MCF 10A (cell line): ENCODE measurements at regions not wholly inside any gene's neighbourhood (a gene's known extent, or its start where the extent isn't known, plus 50 kb on each side); places are given as distances from the start of the nearest gene placed in this dataset.

Experiments used
- BruUV-seq: library from RNA; stranded (reverse); fragments of 400-500 nt; replicated peaks from 2 replicates; lab custom pipeline; 2021; lab: Mats Ljungman, UMichigan
- CTCF ChIA-PET: fragments of 300-600 bp; sonication (Branson Sonifier 250); formaldehyde crosslinking; extraction: SDS; loops from one replicate; lab custom pipeline; 2021; ENCODE audit warnings: antibody characterized with exemption, inconsistent platforms; lab: Yijun Ruan, JAX
- POLR2A ChIA-PET: fragments of 300-600, 350-650 bp; sonication (Branson Sonifier 250); formaldehyde crosslinking; extraction: SDS; loops from one replicate; lab custom pipeline; 2020; ENCODE audit warnings: antibody characterized with exemption, inconsistent platforms; lab: Yijun Ruan, JAX
- DNase-seq: peaks from one replicate; pipeline ENCODE4 v3.0.0-alpha.2; 2018; ENCODE audit not compliant: unreplicated experiment
- H3K27ac Mint-ChIP-seq: one replicate; pipeline ENCODE4 v1.8.0; 2022; ENCODE audit warnings: mild to moderate bottlenecking, low read depth, mixed read lengths; ENCODE audit not compliant: unreplicated experiment
- H3K27me3 Mint-ChIP-seq: one replicate; pipeline ENCODE4 v1.8.0; 2022; ENCODE audit warnings: mixed read lengths; ENCODE audit not compliant: insufficient read depth, unreplicated experiment
- H3K36me3 Mint-ChIP-seq: one replicate; pipeline ENCODE4 v1.8.0; 2022; ENCODE audit warnings: mild to moderate bottlenecking, moderate library complexity, mixed read lengths; ENCODE audit not compliant: insufficient read depth, unreplicated experiment
- H3K4me1 Mint-ChIP-seq: one replicate; pipeline ENCODE4 v1.8.0; 2022; ENCODE audit warnings: mixed read lengths; ENCODE audit not compliant: insufficient read depth, unreplicated experiment
- H3K4me3 Mint-ChIP-seq: one replicate; pipeline ENCODE4 v1.8.0; 2022; ENCODE audit warnings: mild to moderate bottlenecking, moderate library complexity, mixed read lengths; ENCODE audit not compliant: unreplicated experiment
- H3K9me3 Mint-ChIP-seq: one replicate; pipeline ENCODE4 v1.8.0; 2022; ENCODE audit warnings: mixed read lengths; ENCODE audit not compliant: unreplicated experiment
- intact Hi-C: fragments of 100-400 bp; cut with micrococcal nuclease; formaldehyde crosslinking; loops from 2 replicates; pipeline ENCODE4 v1.14.1; 2022
- TF ChIP-seq, protein P1 (sequence below): fragments of 200-600 bp; IDR thresholded peaks from one replicate; pipeline ENCODE4 v1.8.0; 2022; ENCODE audit warnings: antibody characterized with exemption, mild to moderate bottlenecking; ENCODE audit not compliant: unreplicated experiment

DNA sequence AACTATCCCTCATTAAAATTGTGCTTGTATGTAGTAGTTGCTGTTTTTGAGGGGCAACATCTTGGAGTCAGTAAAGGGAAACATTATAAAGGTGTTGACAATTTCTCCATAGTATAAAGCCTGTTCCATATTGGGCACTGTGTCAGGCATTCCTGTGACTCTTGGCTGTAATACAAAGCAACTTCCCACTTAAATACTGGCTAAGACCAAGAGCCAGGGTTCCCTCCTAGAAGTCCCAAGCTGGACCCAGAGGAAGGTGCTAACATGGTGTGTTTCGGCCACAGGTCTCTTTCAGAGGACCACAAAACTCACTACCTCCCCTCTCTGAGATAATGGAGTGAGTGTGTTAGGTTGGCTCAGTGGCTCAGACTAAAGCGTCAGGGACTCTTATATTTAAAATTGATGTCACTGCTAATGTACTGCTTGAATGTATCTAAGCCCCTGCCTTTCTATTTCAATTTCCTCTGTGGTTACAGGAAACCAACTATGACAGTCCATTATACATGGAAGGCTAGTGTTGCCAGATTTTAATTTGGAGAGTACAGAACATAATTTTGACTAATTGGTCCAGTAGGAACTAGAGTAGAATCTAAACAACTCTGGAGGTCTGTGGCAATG lies 74.7 kb upstream of the RGL1 start:
- no peak overlapping the region for H3K27ac Mint-ChIP-seq
- POLR2A ChIA-PET = interaction anchor here (0.6 kb wide), 1 partner anchor 54 kb away, joined by 3 read pairs; no protein-coding TSS in a partner anchor

GRCh38 chr1:183726825-183727224 lies 73.7 kb upstream of the APOBEC4 start:
- CTCF ChIA-PET = no interaction called here
- intact Hi-C loops = no loop called here
- H3K4me1 Mint-ChIP-seq = no peaks in the 10 kb centered on the region
- no peak overlapping the region for H3K4me3 Mint-ChIP-seq
- no peaks in the 10 kb centered on the region for H3K36me3 Mint-ChIP-seq
- H3K27me3 Mint-ChIP-seq = no peaks in the 10 kb centered on the region
- POLR2A ChIA-PET = no interaction called here
- no TSS peak for BruUV-seq
- TF ChIP-seq, protein P1, sequence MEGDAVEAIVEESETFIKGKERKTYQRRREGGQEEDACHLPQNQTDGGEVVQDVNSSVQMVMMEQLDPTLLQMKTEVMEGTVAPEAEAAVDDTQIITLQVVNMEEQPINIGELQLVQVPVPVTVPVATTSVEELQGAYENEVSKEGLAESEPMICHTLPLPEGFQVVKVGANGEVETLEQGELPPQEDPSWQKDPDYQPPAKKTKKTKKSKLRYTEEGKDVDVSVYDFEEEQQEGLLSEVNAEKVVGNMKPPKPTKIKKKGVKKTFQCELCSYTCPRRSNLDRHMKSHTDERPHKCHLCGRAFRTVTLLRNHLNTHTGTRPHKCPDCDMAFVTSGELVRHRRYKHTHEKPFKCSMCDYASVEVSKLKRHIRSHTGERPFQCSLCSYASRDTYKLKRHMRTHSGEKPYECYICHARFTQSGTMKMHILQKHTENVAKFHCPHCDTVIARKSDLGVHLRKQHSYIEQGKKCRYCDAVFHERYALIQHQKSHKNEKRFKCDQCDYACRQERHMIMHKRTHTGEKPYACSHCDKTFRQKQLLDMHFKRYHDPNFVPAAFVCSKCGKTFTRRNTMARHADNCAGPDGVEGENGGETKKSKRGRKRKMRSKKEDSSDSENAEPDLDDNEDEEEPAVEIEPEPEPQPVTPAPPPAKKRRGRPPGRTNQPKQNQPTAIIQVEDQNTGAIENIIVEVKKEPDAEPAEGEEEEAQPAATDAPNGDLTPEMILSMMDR = no peak
- no peak overlapping the region for H3K27ac Mint-ChIP-seq
- no peak for DNase-seq
- H3K9me3 Mint-ChIP-seq = no peaks in the 10 kb centered on the region

More for the DNA sequence above, 74.7 kb upstream of the RGL1 start:
- intact Hi-C loops = no loop called here
- CTCF ChIA-PET = interaction anchor here (0.8 kb wide), 1 partner anchor 314 kb away, joined by 3 read pairs; no protein-coding TSS in a partner anchor
- Mint-ChIP-seq H3K27me3 (no peaks in the 10 kb centered on the region), H3K4me1 (peaks cover 10% of the 10 kb centered on the region), H3K9me3 (no peaks in the 10 kb centered on the region), H3K4me3 (no peak overlapping the region), H3K36me3 (no peaks in the 10 kb centered on the region)
- no TSS peak for BruUV-seq
- TF ChIP-seq, protein P1 = no peak
- no peak for DNase-seq

- no peaks in the 10 kb centered on the region for H3K36me3 Mint-ChIP-seq
- H3K4me1 Mint-ChIP-seq = no peaks in the 10 kb centered on the region
- no peak overlapping the region for H3K4me3 Mint-ChIP-seq
- DNase-seq = no peak
- intact Hi-C loops = no loop called here
- BruUV-seq = no TSS peak
- H3K27ac Mint-ChIP-seq = no peak overlapping the region
- TF ChIP-seq, protein P1 = no peak
- no peaks in the 10 kb centered on the region for H3K9me3 Mint-ChIP-seq
- POLR2A ChIA-PET = interaction anchor here (0.8 to 1.2 kb wide), 4 partner anchors 10 to 56 kb away, joined by 3 read pairs; no protein-coding TSS in a partner anchor
- no peaks in the 10 kb centered on the region for H3K27me3 Mint-ChIP-seq
- CTCF ChIA-PET = interaction anchor here (0.6 to 2.7 kb wide), 5 partner anchors 40 to 191 kb away, joined by 3 to 10 read pairs (median 4); no protein-coding TSS in a partner anchor
Measured at GRCh38 chr1:183724350-183725042, 71.4 kb upstream of the APOBEC4 start.

DNA sequence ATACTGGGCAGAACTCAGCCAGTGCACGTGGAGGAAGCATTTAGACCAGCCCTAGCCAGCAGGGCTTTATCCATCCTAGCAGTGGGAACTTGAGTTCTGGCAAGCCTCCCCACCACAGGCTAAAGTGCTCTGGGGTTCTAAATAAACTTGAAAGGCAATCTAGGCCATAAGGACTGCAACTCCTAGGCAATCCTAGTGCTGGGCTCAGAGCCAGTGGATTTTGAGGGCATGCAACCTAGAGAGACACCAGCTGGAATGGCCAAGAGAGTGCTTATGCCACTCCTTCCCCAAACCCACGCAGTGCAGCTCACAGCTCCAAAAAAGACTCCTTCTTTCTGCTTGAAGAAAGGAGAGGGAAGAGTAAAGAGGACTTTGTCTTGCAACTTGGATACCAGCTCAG lies 70.5 kb upstream of the APOBEC4 start:
- Mint-ChIP-seq H3K9me3 (no peaks in the 10 kb centered on the region), H3K4me1 (no peaks in the 10 kb centered on the region), H3K27ac (no peak overlapping the region), H3K4me3 (no peak overlapping the region), H3K36me3 (no peaks in the 10 kb centered on the region), H3K27me3 (no peaks in the 10 kb centered on the region)
- TF ChIP-seq, protein P1 = no peak
- ChIA-PET CTCF (interaction anchor here (1.9 to 2.7 kb wide), 2 partner anchors 39 to 192 kb away, joined by 5 to 10 read pairs; no protein-coding TSS in a partner anchor), POLR2A (interaction anchor here (1.2 kb wide), 1 partner anchor 57 kb away, joined by 3 read pairs; no protein-coding TSS in a partner anchor)
- intact Hi-C loops = no loop called here
- BruUV-seq = no TSS peak
- no peak for DNase-seq
